Adrenal gland (tissue), 9 donors: ENCODE measurements at regions not wholly inside any gene's neighbourhood (a gene's known extent, or its start where the extent isn't known, plus 50 kb on each side); places are given as distances from the start of the nearest gene placed in this dataset.

Source experiments
- DNase-seq, 7 donors: peaks; one replicate each; pipeline ENCODE4 v3.0.0-alpha.2; 2019 to 2020
- H3K27ac ChIP-seq, 5 donors: fragments of 200-600 bp; sonication (generic) in 4 of 5; 1 replicate in 3 of 5; 2 replicates in 2 of 5; pipeline versions ENCODE4 v1.5.1 to v1.8.0; 2016 to 2020; ENCODE audit warnings: mild to moderate bottlenecking in 1 of 5
- H3K27me3 ChIP-seq: fragments of 200-600 bp; 2 replicates; pipeline ENCODE4 v1.8.0; 2021
- H3K36me3 ChIP-seq, 2 donors: fragments of 200-600 bp; replicated peaks in 1 of 2; 1 replicate in 1 of 2; 2 replicates in 1 of 2; pipeline versions ENCODE4 v1.5.1 to v1.8.0; 2018 to 2022
- H3K4me1 ChIP-seq, 2 donors: fragments of 200-600 bp; replicated peaks in 1 of 2; 1 replicate in 1 of 2; 2 replicates in 1 of 2; pipeline versions ENCODE4 v1.5.1 to v1.8.0; 2018 to 2021
- H3K4me3 ChIP-seq, 4 donors: fragments of 200-600 bp; sonication (generic) in 3 of 4; one replicate each; pipeline ENCODE4 v1.5.1; 2016 to 2018
- H3K9me3 ChIP-seq, 3 donors: fragments of 200-600 bp; sonication (generic) in 1 of 3; replicated peaks in 1 of 3; 1 replicate in 2 of 3; 2 replicates in 1 of 3; pipeline versions ENCODE4 v1.5.1 to v1.8.0; 2016 to 2021
- CTCF ChIP-seq, 6 experiments: fragments of 450-650 bp in 4 of 6; fragments of 200-600 bp in 2 of 6; sonication (generic) in 1 of 6; IDR thresholded peaks; 1 replicate in 5 of 6; 2 replicates in 1 of 6; pipeline versions ENCODE4 v1.5.1 to v1.8.0; 2016 to 2021; ENCODE audit warnings: antibody characterized with exemption in 6 of 6, mild to moderate bottlenecking in 2 of 6, moderate library complexity in 1 of 6
- POLR2A ChIP-seq, 2 donors: fragments of 450-650 bp; IDR thresholded peaks; one replicate each; pipeline ENCODE4 v1.6.1; 2017; ENCODE audit warnings: antibody characterized with exemption in 2 of 2, mild to moderate bottlenecking in 2 of 2, moderate library complexity in 1 of 2
- whole genome bisulfite sequencing, 4 donors: extraction: QIAGEN DNeasy Blood & Tissue Kit in 2 of 4; methylation state at CpG; one replicate each; pipeline versions ENCODE4 v1.1.5 to v1.1.7; 2013 to 2017; 5-methylcytosine and 5-hydroxymethylcytosine counted together
- intact Hi-C, 2 donors: fragments of 100-400 bp; cut with DNase I; formaldehyde crosslinking; loops; one replicate each; pipeline versions ENCODE4 v1.14.1 to v1.15.0; 2022 to 2023
- donor health status: healthy with polysubstance abuse.
- donor health status: Bipolar disorder and iron deficiency.
- donor health status: DM: yes; HTN: yes; CAD: no.
- donor health status: DM: no; HTN: no; CAD: no.
- donor health status: DM: no; HTN: no; CAD: no.

GRCh38 chr4:138960175-138960710 is 55.3 kb upstream of the NOCT start:
- H3K4me3 ChIP-seq: no peak overlapping the region
- no peaks in the 10 kb centered on the region for H3K27me3 ChIP-seq
- 49 to 73% (median 62%) methylated on average over 4 of the region's 4 CpGs for WGBS, 4 donors
- H3K27ac ChIP-seq: no peak overlapping the region
- no peak for TF ChIP-seq POLR2A (IDR thresholded peaks at IDR 0.05)
- TF ChIP-seq CTCF (IDR thresholded peaks at IDR 0.05): no peak
- H3K4me1 ChIP-seq: no peaks in the 10 kb centered on the region
- no peaks in the 10 kb centered on the region for H3K9me3 ChIP-seq
- no peaks in the 10 kb centered on the region for H3K36me3 ChIP-seq
- intact Hi-C loops: no loop called here
- no peak for DNase-seq

GRCh38 chr4:138959097-138959815 is 56.3 kb upstream of the NOCT start:
- no peak for DNase-seq
- H3K4me3 ChIP-seq: no peak overlapping the region
- intact Hi-C loops: no loop called here
- H3K9me3 ChIP-seq: no peaks in the 10 kb centered on the region
- 64 to 76% (median 72%) methylated on average over 5 of the region's 5 CpGs for WGBS, 4 donors
- H3K27me3 ChIP-seq: no peaks in the 10 kb centered on the region
- H3K27ac ChIP-seq: no peak overlapping the region
- H3K4me1 ChIP-seq: peaks cover 0 to 3% of the 10 kb centered on the region in 2 donors
- TF ChIP-seq POLR2A (IDR thresholded peaks at IDR 0.05): no peak
- no peak for TF ChIP-seq CTCF (IDR thresholded peaks at IDR 0.05)
- no peaks in the 10 kb centered on the region for H3K36me3 ChIP-seq

- no peaks in the 10 kb centered on the region for H3K9me3 ChIP-seq
- H3K27ac ChIP-seq: no peak overlapping the region
- H3K4me3 ChIP-seq: no peak overlapping the region
- 53 to 68% (median 61%) methylated on average over 3 of the region's 3 CpGs for WGBS, 4 donors
- no peaks in the 10 kb centered on the region for H3K36me3 ChIP-seq
- intact Hi-C loops: no loop called here
- peaks cover 0 to 4% of the 10 kb centered on the region in 2 donors for H3K4me1 ChIP-seq
- no peak for DNase-seq
- H3K27me3 ChIP-seq: no peaks in the 10 kb centered on the region
- TF ChIP-seq POLR2A (IDR thresholded peaks at IDR 0.05) (no peak), CTCF (IDR thresholded peaks at IDR 0.05) (no peak)
These were observed 57.1 kb upstream of the NOCT start for GRCh38 chr4:138958519-138958918.

GRCh38 chr4:138957302-138957701 is 58.3 kb upstream of the NOCT start:
- no peaks in the 10 kb centered on the region for H3K9me3 ChIP-seq
- H3K4me3 ChIP-seq: no peak overlapping the region
- intact Hi-C loops: no loop called here
- DNase-seq: no peak
- no peaks in the 10 kb centered on the region for H3K27me3 ChIP-seq
- H3K4me1 ChIP-seq: peaks cover 0 to 4% of the 10 kb centered on the region in 2 donors
- no peaks in the 10 kb centered on the region for H3K36me3 ChIP-seq
- H3K27ac ChIP-seq: no peak overlapping the region
- WGBS, 4 donors: 84 to 93% (median 86%) methylated on average over 7 of the region's 7 CpGs
- TF ChIP-seq POLR2A (IDR thresholded peaks at IDR 0.05) (no peak), CTCF (IDR thresholded peaks at IDR 0.05) (no peak)
